Endothelial cell of umbilical vein (primary cell): ENCODE measurements at regions not wholly inside any gene's neighbourhood (a gene's known extent, or its start where the extent isn't known, plus 50 kb on each side); places are given as distances from the start of the nearest gene placed in this dataset.

Experiments used
- BruUV-seq: library from RNA; stranded (reverse); fragments of 400-500 nt; replicated peaks from 2 replicates; lab custom pipeline; 2021; lab: Mats Ljungman, UMichigan
- CTCF ChIA-PET: fragments of 300-600, 350-600 bp; sonication (Branson Sonifier 250); formaldehyde crosslinking; loops from one replicate; lab custom pipeline; 2021; ENCODE audit warnings: antibody characterized with exemption, inconsistent platforms; lab: Charles Lee
- POLR2A ChIA-PET: fragments of 300-600, 350-600 bp; sonication (Branson Sonifier 250); formaldehyde crosslinking; loops from one replicate; lab custom pipeline; 2021; ENCODE audit warnings: antibody characterized with exemption, inconsistent platforms; lab: Charles Lee
- DNase-seq: peaks from one replicate; pipeline ENCODE4 v3.0.0-alpha.2; 2011; ENCODE audit warnings: low read depth, low spot score
- FAIRE-seq: peaks from 2 replicates; lab custom pipeline; 2011; peaks lifted over from hg19 to GRCh38; lab: Jason Lieb, UNC
- H2AFZ ChIP-seq: 2 replicates; pipeline ENCODE4 v1.6.0; 2012; ENCODE audit warnings: low read depth, low read length, control low read depth, inconsistent platforms
- H3K27ac ChIP-seq: 2 replicates; pipeline ENCODE4 v1.5.1; 2011; ENCODE audit warnings: low read depth, mild to moderate bottlenecking, control low read depth, low read length, moderate library complexity; ENCODE audit not compliant: insufficient read depth
- H3K27me3 ChIP-seq, 2 experiments: 2 replicates each; pipeline versions ENCODE4 v1.6.0 to v1.6.1; 2011; ENCODE audit warnings: low read length in 2 of 2, mixed read lengths in 1 of 2; ENCODE audit not compliant: control insufficient read depth in 2 of 2, insufficient read depth in 2 of 2
- H3K36me3 ChIP-seq, 2 experiments: 2 replicates in 1 of 2; 3 replicates in 1 of 2; pipeline ENCODE4 v1.5.1; 2011; ENCODE audit warnings: low read length in 2 of 2, mild to moderate bottlenecking in 1 of 2, moderate library complexity in 1 of 2; ENCODE audit not compliant: control insufficient read depth in 2 of 2, insufficient read depth in 2 of 2; ENCODE audit errors: extremely low read depth in 1 of 2
- H3K4me1 ChIP-seq: 3 replicates; pipeline ENCODE4 v1.5.1; 2011; ENCODE audit warnings: mild to moderate bottlenecking, low read length; ENCODE audit not compliant: control insufficient read depth, insufficient read depth; ENCODE audit errors: extremely low read depth
- H3K4me2 ChIP-seq: 2 replicates; pipeline ENCODE4 v1.6.1; 2011; ENCODE audit warnings: low read length, control low read depth, mixed read lengths; ENCODE audit not compliant: insufficient read depth
- H3K4me3 ChIP-seq, 3 experiments: fragments of 200-600 bp in 1 of 3; sonication (generic), shearing (Covaris generic) in 1 of 3; replicated peaks in 1 of 3; 2 replicates each; pipeline ENCODE4 v1.5.1; 2011 to 2016; ENCODE audit warnings: control low read depth in 3 of 3, low read length in 3 of 3, mild to moderate bottlenecking in 2 of 3, inconsistent platforms in 1 of 3, low read depth in 1 of 3, moderate library complexity in 1 of 3; ENCODE audit not compliant: insufficient read depth in 1 of 3
- H3K79me2 ChIP-seq: 2 replicates; pipeline ENCODE4 v1.6.0; 2012; ENCODE audit warnings: low read length, inconsistent platforms; ENCODE audit not compliant: control insufficient read depth, insufficient read depth
- H3K9ac ChIP-seq: replicated peaks from 2 replicates; pipeline ENCODE3; 2011; ENCODE audit warnings: low read length, control low read depth; ENCODE audit not compliant: insufficient read depth; ENCODE audit errors: extremely low read depth
- H3K9me1 ChIP-seq: replicated peaks from 3 replicates; pipeline ENCODE4 v1.6.0; 2011; ENCODE audit warnings: mild to moderate bottlenecking, low read length; ENCODE audit not compliant: control insufficient read depth, insufficient read depth; ENCODE audit errors: extremely low read depth
- H3K9me3 ChIP-seq: replicated peaks from 2 replicates; pipeline ENCODE4 v1.5.1; 2012; ENCODE audit warnings: low read length, inconsistent platforms; ENCODE audit not compliant: control insufficient read depth, insufficient read depth
- H4K20me1 ChIP-seq: replicated peaks from 2 replicates; pipeline ENCODE3; 2011; ENCODE audit warnings: mild to moderate bottlenecking, low read length; ENCODE audit not compliant: control insufficient read depth, insufficient read depth; ENCODE audit errors: extremely low read depth
- CTCF ChIP-seq, 2 donors: IDR thresholded peaks; 1 replicate in 1 of 2; 2 replicates in 1 of 2; pipeline ENCODE4 v1.5.1; 2011; ENCODE audit warnings: low read length in 2 of 2, mild to moderate bottlenecking in 2 of 2, moderate library complexity in 2 of 2, control low read depth in 1 of 2, inconsistent platforms in 1 of 2, low read depth in 1 of 2; ENCODE audit not compliant: insufficient read depth in 1 of 2; ENCODE audit errors: extremely low read depth in 1 of 2
- EZH2 ChIP-seq: IDR thresholded peaks from 2 replicates; pipeline ENCODE4 v1.6.1; 2012; ENCODE audit warnings: borderline replicate concordance, low read depth, mild to moderate bottlenecking, moderate library complexity, low read length, inconsistent platforms; ENCODE audit not compliant: severe bottlenecking
- FOS ChIP-seq: IDR thresholded peaks from 2 replicates; pipeline ENCODE4 v1.6.1; 2011; ENCODE audit warnings: mild to moderate bottlenecking, low read length, moderate library complexity, borderline replicate concordance; ENCODE audit not compliant: insufficient read depth
- GATA2 ChIP-seq: IDR thresholded peaks from 2 replicates; pipeline ENCODE4 v1.7.0; 2011; ENCODE audit warnings: low read depth, mild to moderate bottlenecking, moderate library complexity, mixed read lengths, low read length; ENCODE audit not compliant: insufficient read length, insufficient read depth
- JUN ChIP-seq: IDR thresholded peaks from 2 replicates; pipeline ENCODE4 v1.6.1; 2011; ENCODE audit warnings: borderline replicate concordance, low read depth; ENCODE audit not compliant: insufficient read length, insufficient read depth
- MAX ChIP-seq: IDR thresholded peaks from 2 replicates; pipeline ENCODE4 v1.6.1; 2011; ENCODE audit not compliant: insufficient read depth, insufficient read length
- MYC ChIP-seq: IDR thresholded peaks from one replicate; pipeline ENCODE4 v1.6.1; 2011; ENCODE audit warnings: mild to moderate bottlenecking, low read depth, low read length
- POLR2A ChIP-seq: IDR thresholded peaks from 2 replicates; pipeline ENCODE4 v1.6.1; 2012; ENCODE audit warnings: low read depth, mild to moderate bottlenecking, control low read depth, low read length
- POLR2AphosphoS5 ChIP-seq: IDR thresholded peaks from 2 replicates; pipeline ENCODE4 v1.6.1; 2012; ENCODE audit warnings: low read depth, mild to moderate bottlenecking, control low read depth, low read length, moderate library complexity; ENCODE audit not compliant: insufficient read depth
- dilution Hi-C: fragments of 300-500 bp; cut with MboI; formaldehyde crosslinking; loops from one replicate; pipeline ENCODE4 v1.15.0; 2019; ENCODE audit warnings: low sequenced_read_pairs; ENCODE audit not compliant: extremely low pct_ligation_motif_present
- intact Hi-C: fragments of 100-400 bp; cut with micrococcal nuclease; formaldehyde crosslinking; loops from one replicate; pipeline ENCODE4 v1.10.0; 2022

- ChIA-PET CTCF (no interaction called here), POLR2A (no interaction called here)
- DNase-seq: no peak
- H3K4me2 ChIP-seq: no peak overlapping the region
- intact Hi-C loops (no loop called here), dilution Hi-C loops (no loop called here)
- no peaks in the 10 kb centered on the region for H4K20me1 ChIP-seq
- H3K79me2 ChIP-seq: no peaks in the 10 kb centered on the region
- no peak overlapping the region for H2AFZ ChIP-seq
- TF ChIP-seq POLR2AphosphoS5 (no peak), CTCF (IDR thresholded peaks at IDR 0.05; ENCODE audit: extremely low read depth in 1 of 2, insufficient read depth in 1 of 2, low read depth in 1 of 2, low read length in 2 of 2) (no peak), MYC (no peak), POLR2A (no peak), EZH2 (no peak), JUN (no peak), GATA2 (no peak), FOS (no peak), MAX (no peak)
- no peaks in the 10 kb centered on the region for H3K9me1 ChIP-seq
- H3K9me3 ChIP-seq: no peaks in the 10 kb centered on the region
- no peak overlapping the region for H3K27ac ChIP-seq
- H3K4me3 ChIP-seq: no peak overlapping the region
- BruUV-seq: no TSS peak
- H3K4me1 ChIP-seq: no peaks in the 10 kb centered on the region
- no peaks in the 10 kb centered on the region for H3K27me3 ChIP-seq
- H3K9ac ChIP-seq: no peak overlapping the region
- no peak for FAIRE-seq
- no peaks in the 10 kb centered on the region for H3K36me3 ChIP-seq
Observed at GRCh38 chr1:82555501-82555900, 754.8 kb downstream of the ADGRL2 start.
